Neural progenitor cell (in vitro differentiated cells): ENCODE measurements at regions not wholly inside any gene's neighbourhood (a gene's known extent, or its start where the extent isn't known, plus 50 kb on each side); places are given as distances from the start of the nearest gene placed in this dataset.

Experiments
- DNase-seq: peaks from one replicate; pipeline ENCODE4 v3.0.0-alpha.2; 2016; ENCODE audit warnings: low spot score
- H2AFZ ChIP-seq: fragments of 200-600 bp; sonication (generic); replicated peaks from 2 replicates; pipeline ENCODE4 v1.6.1; 2016; ENCODE audit warnings: antibody characterized with exemption
- H3F3A ChIP-seq: fragments of 200-600 bp; sonication (generic); 2 replicates; pipeline ENCODE4 v1.6.1; 2016; ENCODE audit warnings: antibody characterized with exemption, low read depth
- H3K27ac ChIP-seq: fragments of 200-600 bp; sonication (generic); 2 replicates; pipeline ENCODE4 v1.5.1; 2016; ENCODE audit warnings: mild to moderate bottlenecking
- H3K27me3 ChIP-seq: fragments of 200-600 bp; sonication (generic); 2 replicates; pipeline ENCODE4 v1.6.1; 2016; ENCODE audit warnings: mild to moderate bottlenecking, moderate library complexity
- H3K36me3 ChIP-seq: fragments of 200-600 bp; sonication (generic); 2 replicates; pipeline ENCODE4 v1.5.1; 2016
- H3K4me1 ChIP-seq: fragments of 200-600 bp; sonication (generic); 2 replicates; pipeline ENCODE4 v1.6.1; 2016; ENCODE audit warnings: mixed run types
- H3K4me2 ChIP-seq: fragments of 200-600 bp; sonication (generic); 2 replicates; pipeline ENCODE4 v1.6.1; 2016
- H3K4me3 ChIP-seq: fragments of 200-600 bp; sonication (generic); 2 replicates; pipeline ENCODE4 v1.5.1; 2016
- H3K79me2 ChIP-seq: fragments of 200-600 bp; sonication (generic); 2 replicates; pipeline ENCODE4 v1.6.1; 2016; ENCODE audit warnings: low read depth
- H3K9ac ChIP-seq: fragments of 200-600 bp; sonication (generic); 2 replicates; pipeline ENCODE4 v1.6.1; 2016
- H3K9me3 ChIP-seq: fragments of 200-600 bp; sonication (generic); 2 replicates; pipeline ENCODE4 v1.5.1; 2016; ENCODE audit warnings: low read depth
- H4K20me1 ChIP-seq: fragments of 200-600 bp; sonication (generic); 2 replicates; pipeline ENCODE4 v1.6.1; 2016; ENCODE audit warnings: low read depth
- H3K27ac Mint-ChIP-seq: 3 replicates; pipeline ENCODE4 v1.8.0; 2021; ENCODE audit warnings: mixed read lengths
- H3K27me3 Mint-ChIP-seq: 2 replicates; pipeline ENCODE4 v1.8.0; 2022; ENCODE audit warnings: low read depth, mild to moderate bottlenecking, inconsistent platforms, moderate library complexity, mixed read lengths; ENCODE audit not compliant: insufficient read depth
- H3K36me3 Mint-ChIP-seq: 3 replicates; pipeline ENCODE4 v1.8.0; 2021; ENCODE audit warnings: mixed read lengths
- H3K4me1 Mint-ChIP-seq: 3 replicates; pipeline ENCODE4 v1.8.0; 2021; ENCODE audit warnings: mixed read lengths
- H3K4me3 Mint-ChIP-seq: 3 replicates; pipeline ENCODE4 v1.8.0; 2021; ENCODE audit warnings: mild to moderate bottlenecking, moderate library complexity, mixed read lengths
- H3K9me3 Mint-ChIP-seq: 3 replicates; pipeline ENCODE4 v1.8.0; 2020; ENCODE audit warnings: mixed read lengths
- CTCF ChIP-seq: fragments of 200-600 bp; sonication (generic); IDR thresholded peaks from 2 replicates; pipeline ENCODE4 v1.5.1; 2017; ENCODE audit warnings: antibody characterized with exemption, mild to moderate bottlenecking
- EZH2 ChIP-seq: fragments of 200-600 bp; sonication (generic); IDR thresholded peaks from 2 replicates; pipeline ENCODE4 v1.6.1; 2017; ENCODE audit warnings: antibody characterized with exemption, mild to moderate bottlenecking, moderate library complexity
- EZH2phosphoT487 ChIP-seq: fragments of 200-600 bp; sonication (generic); IDR thresholded peaks from 2 replicates; pipeline ENCODE4 v1.6.1; 2017; ENCODE audit warnings: antibody characterized with exemption

- no peaks in the 10 kb centered on the region for H3K36me3 ChIP-seq
- H2AFZ ChIP-seq, result no peak overlapping the region
- Mint-ChIP-seq H3K27ac (no peak overlapping the region), H3K4me3 (no peak overlapping the region), H3K4me1 (peaks cover 19% of the 10 kb centered on the region), H3K9me3 (peaks cover 5% of the 10 kb centered on the region), H3K36me3 (peaks cover 3% of the 10 kb centered on the region), H3K27me3 (no peaks in the 10 kb centered on the region)
- TF ChIP-seq EZH2phosphoT487, result no peak
- TF ChIP-seq EZH2, result no peak
- H3K9ac ChIP-seq, result no peak overlapping the region
- no peaks in the 10 kb centered on the region for H4K20me1 ChIP-seq
- no peak overlapping the region for H3K4me3 ChIP-seq
- no peak overlapping the region for H3K27ac ChIP-seq
- H3K9me3 ChIP-seq, result no peaks in the 10 kb centered on the region
- H3K79me2 ChIP-seq, result no peaks in the 10 kb centered on the region
- H3K4me2 ChIP-seq, result no peak overlapping the region
- H3K4me1 ChIP-seq, result no peaks in the 10 kb centered on the region
- H3F3A ChIP-seq, result no peaks in the 10 kb centered on the region
- no peak for DNase-seq
- H3K27me3 ChIP-seq, result no peaks in the 10 kb centered on the region
Observed at GRCh38 chr6:147695819-147696218, 187.3 kb downstream of the SAMD5 start.

GRCh38 chr6:147699140-147699539 lies 190.7 kb downstream of the SAMD5 start:
- TF ChIP-seq EZH2 (no peak), EZH2phosphoT487 (no peak), CTCF (no peak)
- no peaks in the 10 kb centered on the region for H3K27me3 Mint-ChIP-seq
- peaks cover 16% of the 10 kb centered on the region for H3K4me1 Mint-ChIP-seq
- Histone ChIP-seq H3K79me2 (no peaks in the 10 kb centered on the region), H3K27me3 (no peaks in the 10 kb centered on the region), H3K4me3 (no peak overlapping the region), H3K36me3 (no peaks in the 10 kb centered on the region), H2AFZ (no peak overlapping the region), H3K9ac (no peak overlapping the region), H3K9me3 (no peaks in the 10 kb centered on the region), H3K4me1 (no peaks in the 10 kb centered on the region), H3K27ac (no peak overlapping the region), H3F3A (no peaks in the 10 kb centered on the region), H4K20me1 (no peaks in the 10 kb centered on the region), H3K4me2 (no peak overlapping the region)
- H3K9me3 Mint-ChIP-seq, result peaks cover 5% of the 10 kb centered on the region
- no peak overlapping the region for H3K27ac Mint-ChIP-seq
- no peak overlapping the region for H3K4me3 Mint-ChIP-seq
- DNase-seq, result no peak
- H3K36me3 Mint-ChIP-seq, result peaks cover 3% of the 10 kb centered on the region

- Histone ChIP-seq H3K27ac (no peak overlapping the region), H3K4me2 (no peak overlapping the region), H3K4me1 (no peaks in the 10 kb centered on the region), H3K36me3 (no peaks in the 10 kb centered on the region), H3K27me3 (no peaks in the 10 kb centered on the region), H3K4me3 (no peak overlapping the region), H3F3A (no peaks in the 10 kb centered on the region), H4K20me1 (no peaks in the 10 kb centered on the region), H2AFZ (no peak overlapping the region), H3K79me2 (no peaks in the 10 kb centered on the region), H3K9me3 (no peaks in the 10 kb centered on the region), H3K9ac (no peak overlapping the region)
- DNase-seq, result no peak
- Mint-ChIP-seq H3K27ac (no peak overlapping the region), H3K36me3 (peaks cover 3% of the 10 kb centered on the region), H3K4me3 (no peak overlapping the region), H3K4me1 (peaks cover 16% of the 10 kb centered on the region), H3K9me3 (peaks cover 5% of the 10 kb centered on the region), H3K27me3 (peaks cover under 1% of the 10 kb centered on the region)
- TF ChIP-seq EZH2, result no peak
- TF ChIP-seq CTCF, result no peak
- no peak for TF ChIP-seq EZH2phosphoT487
Observed at GRCh38 chr6:147699637-147700036, 191.1 kb downstream of the SAMD5 start.

GRCh38 chr6:147700436-147701209 lies 192.1 kb downstream of the SAMD5 start:
- H3K4me2 ChIP-seq, result no peak overlapping the region
- no peaks in the 10 kb centered on the region for H3K27me3 ChIP-seq
- no peak overlapping the region for H3K4me3 ChIP-seq
- H2AFZ ChIP-seq, result no peak overlapping the region
- Mint-ChIP-seq H3K4me3 (no peak overlapping the region), H3K9me3 (peaks cover 5% of the 10 kb centered on the region), H3K27ac (no peak overlapping the region), H3K4me1 (peaks cover 16% of the 10 kb centered on the region), H3K27me3 (peaks cover 2% of the 10 kb centered on the region), H3K36me3 (peaks cover 3% of the 10 kb centered on the region)
- no peaks in the 10 kb centered on the region for H3K9me3 ChIP-seq
- no peak overlapping the region for H3K27ac ChIP-seq
- no peaks in the 10 kb centered on the region for H3K79me2 ChIP-seq
- H3K9ac ChIP-seq, result no peak overlapping the region
- H3K36me3 ChIP-seq, result no peaks in the 10 kb centered on the region
- no peak for DNase-seq
- TF ChIP-seq EZH2 (no peak), EZH2phosphoT487 (no peak), CTCF (no peak)
- H3K4me1 ChIP-seq, result no peaks in the 10 kb centered on the region
- H4K20me1 ChIP-seq, result no peaks in the 10 kb centered on the region
- no peaks in the 10 kb centered on the region for H3F3A ChIP-seq
